Erythroblast (primary cell): ENCODE measurements at regions not wholly inside any gene's neighbourhood (a gene's known extent, or its start where the extent isn't known, plus 50 kb on each side); places are given as distances from the start of the nearest gene placed in this dataset.

Source experiments
- DNase-seq, 2 experiments: peaks; one replicate each; lab custom pipeline; 2025; lab: John Stamatoyannopoulos, UW
- GATA1 ChIP-seq: IDR thresholded peaks from 2 replicates; pipeline ENCODE4 v1.6.1; 2011; ENCODE audit warnings: low read depth, mild to moderate bottlenecking, control low read depth, low read length, moderate library complexity
- POLR2A ChIP-seq: IDR thresholded peaks from 2 replicates; pipeline ENCODE4 v1.6.1; 2011; ENCODE audit warnings: mild to moderate bottlenecking, low read length

GRCh38 chr2:134148843-134149472 lies 104.9 kb upstream of the MGAT5 start:
- DNase-seq: peak; percentile 65 to 82
- TF ChIP-seq GATA1 (no peak), POLR2A (no peak)

DNA sequence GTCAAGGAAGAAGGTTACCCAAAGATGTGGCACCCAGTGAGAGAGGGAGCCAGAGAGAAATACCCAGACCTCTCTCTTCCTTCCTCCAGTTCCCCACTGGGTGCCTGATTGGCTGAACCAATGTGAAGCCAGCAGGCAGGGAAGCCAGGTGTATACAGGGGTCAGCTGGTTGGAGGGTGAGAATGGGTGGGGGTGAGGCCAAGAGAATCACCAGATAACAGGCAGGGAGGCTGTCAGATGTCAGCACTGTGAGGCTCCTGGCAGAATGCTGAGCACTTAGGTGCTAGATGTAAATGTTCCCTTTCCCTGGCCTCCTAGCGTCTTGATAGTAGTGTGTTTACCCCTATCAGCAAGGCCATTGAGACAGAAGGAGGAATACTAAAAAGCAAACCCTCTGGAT lies 104.0 kb upstream of the MGAT5 start:
- TF ChIP-seq GATA1 (no peak), POLR2A (no peak)
- peak; percentile 44 to 50 for DNase-seq

DNA sequence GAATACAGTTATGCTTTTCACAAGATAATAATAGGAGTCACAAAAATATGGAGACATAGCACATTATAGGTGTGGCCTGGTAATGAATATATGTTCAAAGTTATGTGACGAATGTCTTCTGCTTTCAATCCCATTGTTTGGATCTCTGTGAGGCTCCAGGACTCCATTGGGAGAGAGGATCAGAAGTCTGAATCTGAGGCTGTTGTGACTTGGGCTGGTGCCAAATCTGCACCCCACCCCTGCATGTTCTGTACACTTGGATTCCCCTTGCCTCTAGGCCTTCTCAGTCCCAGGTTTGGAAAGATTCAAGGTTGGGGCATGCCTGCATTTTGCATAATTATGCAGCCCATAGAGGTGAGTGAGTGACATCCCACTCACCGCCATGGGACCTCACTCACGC lies 103.1 kb upstream of the MGAT5 start:
- DNase-seq: peak; percentile 9 to 16
- TF ChIP-seq GATA1 (no peak), POLR2A (no peak)

DNA sequence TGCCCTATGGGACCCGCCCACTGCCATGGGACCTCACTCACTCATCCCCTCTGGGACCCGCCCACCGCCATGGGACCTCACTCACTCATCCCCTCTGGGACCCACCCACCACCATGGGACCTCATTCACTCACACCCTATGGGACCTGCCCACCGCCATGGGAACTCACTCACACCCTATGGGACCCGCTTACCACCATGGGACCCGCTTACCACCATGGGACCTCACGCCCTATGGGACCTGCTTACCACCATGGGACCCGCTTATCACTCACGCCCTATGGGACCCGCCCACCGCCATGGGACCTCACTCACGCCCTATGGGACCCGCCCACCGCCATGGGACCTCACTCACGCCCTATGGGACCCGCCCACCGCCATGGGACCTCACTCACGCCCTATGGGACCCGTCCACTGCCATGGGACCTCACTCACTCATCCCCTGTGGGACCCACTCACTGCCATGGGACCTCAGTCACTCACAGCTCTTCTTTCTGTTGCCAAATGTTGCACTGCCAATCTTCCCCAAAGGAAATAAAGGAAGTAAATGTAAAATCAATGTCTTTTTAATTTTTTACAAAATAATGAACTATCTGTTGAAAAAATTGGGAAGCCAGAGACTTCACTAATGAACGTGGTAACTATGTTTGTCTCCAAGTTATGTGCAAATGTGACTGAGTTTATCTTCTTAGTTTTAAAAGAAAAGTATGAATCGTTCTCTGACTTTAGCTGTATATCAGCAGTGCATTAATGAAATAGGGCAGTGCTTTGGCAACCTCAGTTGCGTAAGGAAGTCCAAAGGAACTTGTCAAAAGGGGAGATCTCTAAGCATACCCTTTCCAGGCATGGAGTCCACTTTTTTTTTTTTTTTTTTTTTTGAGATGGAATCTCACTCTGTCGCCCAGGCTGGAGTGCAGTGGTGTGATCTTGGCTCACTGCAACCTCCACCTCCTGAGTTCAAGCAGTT lies 101.5 kb upstream of the MGAT5 start:
- no peak for TF ChIP-seq GATA1
- no peak for TF ChIP-seq POLR2A
- DNase-seq: no peak

DNA sequence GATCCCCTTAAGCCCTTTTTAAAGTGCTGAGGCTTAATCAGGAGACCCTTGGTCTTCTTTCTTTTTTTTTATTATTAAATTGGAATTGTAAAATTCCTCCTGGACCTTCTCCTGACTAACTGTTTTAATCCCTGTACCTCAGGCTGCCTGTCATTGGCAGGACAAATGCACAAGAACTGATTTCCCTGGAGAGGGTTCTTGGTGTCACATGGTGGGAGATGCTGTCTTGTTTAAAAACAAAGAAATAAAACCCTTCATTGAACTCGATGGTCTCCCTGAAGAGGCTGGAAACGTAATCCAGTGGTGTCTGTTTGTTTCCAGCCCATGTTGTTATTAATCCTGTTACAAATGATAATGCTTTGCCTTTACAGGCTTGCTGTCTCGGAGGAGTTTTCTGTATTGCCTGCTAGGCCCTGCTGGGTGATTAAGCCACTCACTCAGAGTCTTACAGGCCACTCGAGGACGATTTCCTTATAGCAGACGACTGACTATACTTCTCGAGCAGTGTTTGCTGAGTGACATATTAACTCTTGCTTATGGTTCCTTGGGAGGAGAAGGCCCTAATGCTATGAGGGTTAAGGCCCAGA lies 100.5 kb upstream of the MGAT5 start:
- DNase-seq: no peak
- TF ChIP-seq GATA1 (no peak), POLR2A (no peak)

GRCh38 chr2:134154246-134154645 lies 99.6 kb upstream of the MGAT5 start:
- TF ChIP-seq GATA1 (no peak), POLR2A (no peak)
- DNase-seq: no peak

GRCh38 chr2:134155134-134155533 lies 98.7 kb upstream of the MGAT5 start:
- DNase-seq: no peak
- TF ChIP-seq POLR2A (no peak), GATA1 (no peak)

DNA sequence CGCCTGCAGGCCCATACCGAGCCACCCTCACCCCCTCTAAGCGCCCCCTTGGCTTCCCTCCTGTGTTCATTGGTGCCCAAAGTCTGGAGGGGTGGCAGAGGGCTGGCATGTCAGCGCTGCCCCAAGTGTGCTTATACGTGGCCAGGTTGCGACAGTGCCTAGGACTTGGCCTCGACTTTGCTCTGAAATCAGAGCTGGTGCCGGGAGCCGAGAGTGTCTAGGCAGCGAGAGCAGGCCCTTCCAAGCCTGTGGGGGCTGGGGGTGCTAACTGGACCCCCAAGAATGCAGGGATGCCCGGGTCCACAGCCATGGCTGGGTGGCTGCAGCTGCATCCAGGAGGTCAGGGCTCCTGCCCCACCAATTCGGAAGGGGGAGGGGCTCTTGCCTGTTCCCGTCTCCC lies 95.6 kb upstream of the MGAT5 start:
- TF ChIP-seq GATA1: no peak
- TF ChIP-seq POLR2A: no peak
- no peak for DNase-seq

DNA sequence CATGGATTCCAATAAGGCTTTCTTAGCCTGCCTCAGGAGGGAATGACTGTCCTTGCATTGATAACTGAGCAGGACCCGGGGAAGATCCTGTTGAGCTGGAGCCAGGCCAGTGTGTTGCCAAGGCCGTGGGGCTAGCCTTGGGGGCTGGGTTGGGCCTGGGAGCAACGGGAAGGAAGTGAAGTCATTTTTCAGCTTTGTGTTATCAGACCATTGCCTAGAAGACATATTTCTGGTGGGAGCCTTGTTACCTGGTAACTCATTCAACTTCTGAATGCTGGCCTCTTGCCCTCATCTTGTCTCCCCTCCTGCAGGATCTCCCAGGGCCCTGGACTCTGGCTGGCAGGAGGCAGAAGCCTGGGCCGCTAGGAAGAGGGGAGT lies 92.7 kb upstream of the MGAT5 start:
- no peak for DNase-seq
- TF ChIP-seq POLR2A: no peak
- TF ChIP-seq GATA1: no peak

DNA sequence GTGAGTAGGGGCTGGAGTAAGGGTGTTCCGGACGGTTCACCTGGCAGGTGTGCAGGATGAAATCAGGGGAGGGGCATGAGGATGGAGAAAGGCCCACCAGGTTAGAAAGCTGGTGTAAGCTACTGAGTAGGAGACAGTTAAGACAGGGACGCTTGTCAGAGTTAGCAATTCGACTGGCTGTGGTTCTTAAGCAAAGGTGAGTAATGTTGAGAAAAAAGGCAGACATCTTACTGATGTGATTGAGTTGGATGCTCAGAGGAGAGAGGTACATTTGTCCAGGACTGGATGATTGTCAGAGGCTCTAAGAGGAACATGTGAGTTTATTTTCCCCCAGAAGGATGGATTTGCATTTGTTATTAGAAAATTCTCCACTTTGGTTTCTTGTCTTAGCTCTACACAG lies 90.5 kb upstream of the MGAT5 start:
- DNase-seq: no peak
- TF ChIP-seq GATA1: no peak

- DNase-seq: no peak
- TF ChIP-seq GATA1: no peak
- no peak for TF ChIP-seq POLR2A
These were observed 89.6 kb upstream of the MGAT5 start for GRCh38 chr2:134164306-134164705.

DNA sequence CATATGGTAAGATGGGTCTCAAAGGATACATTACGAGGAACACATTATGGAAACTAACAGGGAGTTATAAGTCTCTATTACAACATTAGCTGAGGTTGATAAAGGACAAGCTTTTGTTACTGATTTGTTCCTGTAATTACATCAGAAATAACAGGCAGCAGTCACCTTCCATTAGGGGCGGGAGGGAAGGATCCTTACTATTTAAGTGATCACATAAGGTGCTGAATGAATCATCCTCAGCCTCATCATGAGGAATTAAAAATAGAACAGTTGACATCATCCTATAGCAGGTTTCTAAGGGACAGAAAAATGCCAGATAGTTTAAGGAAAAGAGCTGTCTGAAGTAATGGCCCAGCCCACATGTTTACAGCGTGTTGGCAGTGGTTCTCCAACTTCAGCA lies 86.9 kb upstream of the MGAT5 start:
- no peak for TF ChIP-seq GATA1
- TF ChIP-seq POLR2A: no peak
- no peak for DNase-seq

GRCh38 chr2:134169788-134170187 lies 84.1 kb upstream of the MGAT5 start:
- DNase-seq: no peak
- TF ChIP-seq GATA1 (no peak), POLR2A (no peak)

GRCh38 chr2:134170294-134170693 lies 83.6 kb upstream of the MGAT5 start:
- TF ChIP-seq GATA1 (no peak), POLR2A (no peak)
- no peak for DNase-seq

- no peak for DNase-seq
- no peak for TF ChIP-seq GATA1
- no peak for TF ChIP-seq POLR2A
These were observed 83.2 kb upstream of the MGAT5 start for GRCh38 chr2:134170700-134171099.
